Osteoblast (primary cell): ENCODE measurements at regions not wholly inside any gene's neighbourhood (a gene's known extent, or its start where the extent isn't known, plus 50 kb on each side); places are given as distances from the start of the nearest gene placed in this dataset.

Experiments used
- DNase-seq: peaks from one replicate; pipeline ENCODE4 v3.0.0; 2011; ENCODE audit warnings: low spot score, mixed read lengths; ENCODE audit not compliant: insufficient read length; ENCODE audit errors: missing footprints
- H2AFZ ChIP-seq: 2 replicates; pipeline ENCODE4 v1.6.0; 2011; ENCODE audit warnings: mild to moderate bottlenecking, low read length
- H3K27ac ChIP-seq: 2 replicates; pipeline ENCODE4 v1.5.1; 2011; ENCODE audit warnings: mild to moderate bottlenecking, low read depth, low read length, moderate library complexity
- H3K27me3 ChIP-seq: 2 replicates; pipeline ENCODE4 v1.6.0; 2012; ENCODE audit warnings: mild to moderate bottlenecking, control low read depth, inconsistent platforms, low read length, moderate library complexity; ENCODE audit not compliant: insufficient read depth
- H3K36me3 ChIP-seq: 2 replicates; pipeline ENCODE4 v1.5.1; 2011; ENCODE audit warnings: mild to moderate bottlenecking, low read length, control low read depth, moderate library complexity; ENCODE audit not compliant: insufficient read depth
- H3K4me1 ChIP-seq: 2 replicates; pipeline ENCODE4 v1.5.1; 2011; ENCODE audit warnings: mild to moderate bottlenecking, low read length, control low read depth, moderate library complexity; ENCODE audit not compliant: insufficient read depth
- H3K4me2 ChIP-seq: 2 replicates; pipeline ENCODE4 v1.6.0; 2011; ENCODE audit warnings: mild to moderate bottlenecking, low read length; ENCODE audit not compliant: insufficient read depth
- H3K4me3 ChIP-seq: fragments of 200-600 bp; sonication (generic); 3 replicates; pipeline ENCODE4 v1.5.1; 2012; ENCODE audit warnings: mild to moderate bottlenecking, low read length, inconsistent platforms; ENCODE audit not compliant: insufficient read depth
- H3K79me2 ChIP-seq: 2 replicates; pipeline ENCODE4 v1.6.0; 2012; ENCODE audit warnings: mild to moderate bottlenecking, low read length, control low read depth, inconsistent platforms; ENCODE audit not compliant: insufficient read depth
- H3K9me3 ChIP-seq: 2 replicates; pipeline ENCODE4 v1.5.1; 2011; ENCODE audit warnings: low read depth, low read length, control low read depth
- H4K20me1 ChIP-seq: 2 replicates; pipeline ENCODE4 v1.6.0; 2012; ENCODE audit warnings: mild to moderate bottlenecking, low read length, control low read depth; ENCODE audit not compliant: insufficient read depth
- TF ChIP-seq, protein P1 (sequence below): IDR thresholded peaks from 2 replicates; pipeline ENCODE4 v1.5.1; 2011; ENCODE audit warnings: mild to moderate bottlenecking, low read depth, low read length, moderate library complexity; ENCODE audit errors: extremely low read depth

DNA sequence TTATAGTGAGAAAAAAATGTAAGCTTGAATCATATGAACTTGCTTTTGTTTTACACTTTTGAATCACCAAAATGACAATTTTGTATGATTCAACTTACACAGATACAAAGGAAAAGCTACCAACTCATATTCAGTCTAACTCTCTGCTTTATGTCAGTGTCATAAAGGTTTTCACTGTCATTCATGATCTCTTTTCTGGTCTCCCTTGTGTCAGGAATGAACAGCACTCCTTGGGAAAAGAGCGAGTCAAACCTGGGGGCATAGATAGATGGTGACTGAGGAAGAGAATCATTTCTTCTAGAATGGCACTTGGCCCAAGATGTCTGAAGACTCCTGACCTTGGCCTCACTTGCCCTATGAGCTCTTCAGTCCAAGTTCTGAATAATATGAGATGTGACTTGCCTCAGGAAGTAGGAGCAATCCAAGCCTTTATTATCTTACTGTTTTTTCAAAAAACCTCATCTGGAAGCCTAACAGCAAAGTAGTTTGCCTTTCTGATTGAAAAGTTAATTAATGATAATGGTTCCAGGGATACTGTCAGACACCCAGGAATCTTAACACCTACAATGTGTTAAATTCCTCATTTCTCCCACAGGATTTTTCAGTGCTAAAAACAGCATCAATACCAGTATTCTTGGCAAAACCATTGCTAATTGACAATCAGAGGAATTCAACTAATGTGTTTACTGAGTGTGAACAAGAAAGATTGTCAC, 270.0 kb upstream of the HSF2 start:
- Histone ChIP-seq H2AFZ (no peak overlapping the region), H3K36me3 (no peaks in the 10 kb centered on the region), H4K20me1 (no peaks in the 10 kb centered on the region), H3K4me3 (no peak overlapping the region), H3K27ac (no peak overlapping the region), H3K4me1 (no peaks in the 10 kb centered on the region), H3K9me3 (no peaks in the 10 kb centered on the region), H3K27me3 (no peaks in the 10 kb centered on the region), H3K79me2 (no peaks in the 10 kb centered on the region), H3K4me2 (no peak overlapping the region)
- TF ChIP-seq, protein P1, sequence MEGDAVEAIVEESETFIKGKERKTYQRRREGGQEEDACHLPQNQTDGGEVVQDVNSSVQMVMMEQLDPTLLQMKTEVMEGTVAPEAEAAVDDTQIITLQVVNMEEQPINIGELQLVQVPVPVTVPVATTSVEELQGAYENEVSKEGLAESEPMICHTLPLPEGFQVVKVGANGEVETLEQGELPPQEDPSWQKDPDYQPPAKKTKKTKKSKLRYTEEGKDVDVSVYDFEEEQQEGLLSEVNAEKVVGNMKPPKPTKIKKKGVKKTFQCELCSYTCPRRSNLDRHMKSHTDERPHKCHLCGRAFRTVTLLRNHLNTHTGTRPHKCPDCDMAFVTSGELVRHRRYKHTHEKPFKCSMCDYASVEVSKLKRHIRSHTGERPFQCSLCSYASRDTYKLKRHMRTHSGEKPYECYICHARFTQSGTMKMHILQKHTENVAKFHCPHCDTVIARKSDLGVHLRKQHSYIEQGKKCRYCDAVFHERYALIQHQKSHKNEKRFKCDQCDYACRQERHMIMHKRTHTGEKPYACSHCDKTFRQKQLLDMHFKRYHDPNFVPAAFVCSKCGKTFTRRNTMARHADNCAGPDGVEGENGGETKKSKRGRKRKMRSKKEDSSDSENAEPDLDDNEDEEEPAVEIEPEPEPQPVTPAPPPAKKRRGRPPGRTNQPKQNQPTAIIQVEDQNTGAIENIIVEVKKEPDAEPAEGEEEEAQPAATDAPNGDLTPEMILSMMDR: no peak
- DNase-seq: no peak

DNA sequence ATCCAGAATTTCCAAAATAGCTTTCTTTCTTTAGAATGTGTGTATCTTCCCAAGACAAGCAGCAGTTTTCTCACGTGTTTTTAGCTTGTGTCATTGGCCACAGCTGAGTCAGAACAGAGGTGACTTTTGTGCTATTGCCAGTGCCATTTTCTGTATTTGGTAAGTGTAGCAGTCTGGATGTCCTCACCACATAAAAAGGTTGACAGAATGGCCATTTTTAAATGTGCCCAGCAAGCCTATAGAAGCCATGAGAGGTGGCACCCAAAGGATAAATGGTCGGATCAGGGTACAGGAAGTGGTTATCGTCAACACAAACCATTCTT, 269.5 kb upstream of the HSF2 start:
- Histone ChIP-seq H3K9me3 (no peaks in the 10 kb centered on the region), H3K27ac (no peak overlapping the region), H4K20me1 (no peaks in the 10 kb centered on the region), H3K4me1 (no peaks in the 10 kb centered on the region), H3K36me3 (no peaks in the 10 kb centered on the region), H3K79me2 (no peaks in the 10 kb centered on the region), H3K4me2 (no peak overlapping the region), H2AFZ (no peak overlapping the region), H3K27me3 (no peaks in the 10 kb centered on the region), H3K4me3 (no peak overlapping the region)
- DNase-seq: no peak
- TF ChIP-seq, protein P1: no peak

DNA sequence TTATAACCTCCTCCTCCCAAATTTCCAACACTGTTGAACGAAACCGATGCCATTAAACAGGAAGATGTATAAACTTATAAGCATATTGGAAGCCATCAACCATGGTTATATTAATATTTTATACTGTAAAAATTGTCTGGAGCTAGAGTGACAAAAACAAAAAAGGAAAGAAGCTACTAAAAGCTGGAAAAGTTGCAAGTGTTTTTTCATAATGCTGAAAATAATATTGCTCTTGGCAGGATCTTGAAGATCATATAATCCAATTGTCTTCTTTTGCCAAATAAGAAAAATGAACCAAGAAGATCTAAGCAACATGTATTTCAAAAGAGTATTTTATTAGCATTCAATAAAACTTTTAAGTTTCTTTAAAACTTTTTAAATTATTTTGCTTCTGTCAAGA, 268.9 kb upstream of the HSF2 start:
- Histone ChIP-seq H3K27ac (no peak overlapping the region), H3K4me3 (no peak overlapping the region), H2AFZ (no peak overlapping the region), H3K9me3 (no peaks in the 10 kb centered on the region), H3K4me1 (no peaks in the 10 kb centered on the region), H4K20me1 (no peaks in the 10 kb centered on the region), H3K27me3 (no peaks in the 10 kb centered on the region), H3K4me2 (no peak overlapping the region), H3K36me3 (no peaks in the 10 kb centered on the region), H3K79me2 (no peaks in the 10 kb centered on the region)
- DNase-seq: no peak
- TF ChIP-seq, protein P1: no peak

DNA sequence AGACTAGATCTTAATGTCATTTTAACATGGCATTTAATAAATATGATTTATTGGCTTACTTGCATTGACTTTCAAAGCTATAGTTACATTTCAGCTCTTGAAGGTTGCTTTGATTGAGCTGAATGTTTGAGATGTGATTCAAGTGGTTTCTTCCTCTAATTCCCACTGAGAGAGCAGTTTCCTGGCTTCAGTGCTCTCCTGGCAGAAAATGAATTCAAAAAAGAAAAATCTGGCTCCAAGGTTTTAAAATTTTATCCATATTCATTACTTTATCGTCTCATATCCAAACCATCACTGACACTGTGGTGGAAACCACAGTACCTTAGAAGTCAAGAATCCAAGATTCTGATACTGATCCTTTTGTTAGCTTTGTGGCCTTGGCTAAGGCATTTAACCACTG, 263.1 kb upstream of the HSF2 start:
- H3K27me3 ChIP-seq: no peaks in the 10 kb centered on the region
- no peak overlapping the region for H3K4me3 ChIP-seq
- no peak overlapping the region for H3K27ac ChIP-seq
- no peaks in the 10 kb centered on the region for H3K36me3 ChIP-seq
- H3K9me3 ChIP-seq: no peaks in the 10 kb centered on the region
- no peaks in the 10 kb centered on the region for H3K4me1 ChIP-seq
- H2AFZ ChIP-seq: no peak overlapping the region
- no peak overlapping the region for H3K4me2 ChIP-seq
- no peaks in the 10 kb centered on the region for H3K79me2 ChIP-seq
- DNase-seq: no peak
- no peaks in the 10 kb centered on the region for H4K20me1 ChIP-seq
- TF ChIP-seq, protein P1: no peak
